Stimulated activated CD4-positive, alpha-beta T cell treated with anti-CD3 and anti-CD28 coated beads, Interleukin-12 subunit alpha, Interleukin-12 subunit beta, amount 100 ng/mL, for 48 hours (primary cell): ENCODE measurements at regions not wholly inside any gene's neighbourhood (a gene's known extent, or its start where the extent isn't known, plus 50 kb on each side); places are given as distances from the start of the nearest gene placed in this dataset.

Source experiments
- DNase-seq, 3 donors: peaks; one replicate each; pipeline ENCODE4 v3.0.0-alpha.2; 2020; ENCODE audit warnings: low read depth in 2 of 3, low spot score in 1 of 3

GRCh38 chr16:50961952-50962351, 189.1 kb downstream of the SALL1 start:
- no peak for DNase-seq

- DNase-seq: no peak
Observed at GRCh38 chr16:50960517-50961202, 190.4 kb downstream of the SALL1 start.

- DNase-seq: no peak
Observed at GRCh38 chr16:50957056-50957455, 194.0 kb downstream of the SALL1 start.

GRCh38 chr16:50956637-50957036, 194.4 kb downstream of the SALL1 start:
- DNase-seq: no peak

GRCh38 chr16:50955311-50955710, 195.8 kb downstream of the SALL1 start:
- no peak for DNase-seq

GRCh38 chr16:50954469-50954868, 196.6 kb downstream of the SALL1 start:
- no peak for DNase-seq

- DNase-seq: no peak
Observed at GRCh38 chr16:50953290-50953689, 197.8 kb downstream of the SALL1 start.

- DNase-seq: no peak
Observed at GRCh38 chr16:50950955-50951354, 200.1 kb downstream of the SALL1 start.

GRCh38 chr16:50948268-50948930, 202.7 kb downstream of the SALL1 start:
- no peak for DNase-seq

- no peak for DNase-seq
Observed at GRCh38 chr16:50947826-50948225, 203.2 kb downstream of the SALL1 start.

GRCh38 chr16:50946606-50947005, 204.5 kb downstream of the SALL1 start:
- DNase-seq: no peak

- no peak for DNase-seq
Observed at GRCh38 chr16:50946098-50946497, 204.2 kb downstream of the CYLD start.

GRCh38 chr16:50945171-50945570, 203.3 kb downstream of the CYLD start:
- DNase-seq: no peak

GRCh38 chr16:50944436-50944835, 202.6 kb downstream of the CYLD start:
- no peak for DNase-seq

GRCh38 chr16:50944033-50944432, 202.1 kb downstream of the CYLD start:
- DNase-seq: no peak

- DNase-seq: no peak
Observed at GRCh38 chr16:50942143-50942542, 200.3 kb downstream of the CYLD start.

GRCh38 chr16:50941681-50942080, 199.8 kb downstream of the CYLD start:
- no peak for DNase-seq

- DNase-seq: no peak
Observed at GRCh38 chr16:50940275-50940854, 198.5 kb downstream of the CYLD start.

GRCh38 chr16:50939356-50939755, 197.5 kb downstream of the CYLD start:
- DNase-seq: no peak

- DNase-seq: no peak
Observed at GRCh38 chr16:50938932-50939331, 197.0 kb downstream of the CYLD start.

GRCh38 chr16:50933262-50933661, 191.4 kb downstream of the CYLD start:
- no peak for DNase-seq

- no peak for DNase-seq
Observed at GRCh38 chr16:50932348-50932935, 190.6 kb downstream of the CYLD start.
